ENCODE measurements at regions not wholly inside any gene's neighbourhood (a gene's known extent, or its start where the extent isn't known, plus 50 kb on each side); places are given as distances from the start of the nearest gene placed in this dataset.

GRCh38 chr6:167212713-167213005 lies 54.9 kb upstream of the GPR31 start:
- TF ChIP-seq CTCF (conservative IDR thresholded peaks at IDR 0.05) (no peak), ZFX (IDR thresholded peaks at IDR 0.05) (no peak)

Measured in C4-2B (cell line).